SK-N-SH (cell line): ENCODE measurements at regions not wholly inside any gene's neighbourhood (a gene's known extent, or its start where the extent isn't known, plus 50 kb on each side); places are given as distances from the start of the nearest gene placed in this dataset.

ENCODE experiments used
- CTCF ChIA-PET: fragments of 300-600, 350-600 bp; formaldehyde crosslinking; extraction: SDS; loops from one replicate; lab custom pipeline; 2021; lab: Yijun Ruan, JAX
- POLR2A ChIA-PET: fragments of 350-600 bp; sonication (Branson Sonifier 250); formaldehyde crosslinking; extraction: SDS; loops from one replicate; lab custom pipeline; 2020; ENCODE audit warnings: antibody characterized with exemption, inconsistent platforms; lab: Yijun Ruan, JAX
- DNase-seq: peaks from one replicate; pipeline ENCODE4 v3.0.0; 2012
- H2AFZ ChIP-seq: fragments of 200-600 bp; sonication (generic); 2 replicates; pipeline ENCODE4 v1.8.1; 2016; ENCODE audit warnings: antibody characterized with exemption, mild to moderate bottlenecking, low read depth
- H3F3A ChIP-seq: fragments of 200-600 bp; sonication (generic); replicated peaks from 2 replicates; pipeline ENCODE3; 2016; ENCODE audit warnings: antibody characterized with exemption, mild to moderate bottlenecking; ENCODE audit not compliant: insufficient read depth
- H3K27ac ChIP-seq, 2 experiments: fragments of 200-500 bp in 1 of 2; fragments of 200-600 bp in 1 of 2; sonication (Bioruptor generic) in 1 of 2; sonication (generic), shearing (Covaris generic) in 1 of 2; 2 replicates each; pipeline versions ENCODE4 v1.5.1 to v1.6.1; 2014 to 2016; ENCODE audit warnings: low read depth in 2 of 2, inconsistent platforms in 1 of 2, low read length in 1 of 2, mild to moderate bottlenecking in 1 of 2, mixed read lengths in 1 of 2
- H3K27me3 ChIP-seq: fragments of 200-600 bp; sonication (generic), shearing (Covaris generic); 2 replicates; pipeline ENCODE4 v1.6.1; 2016; ENCODE audit warnings: mixed run types; ENCODE audit not compliant: insufficient read depth
- H3K36me3 ChIP-seq, 2 experiments: fragments of 200-500 bp in 1 of 2; fragments of 200-600 bp in 1 of 2; sonication (Bioruptor generic) in 1 of 2; sonication (generic) in 1 of 2; replicated peaks in 1 of 2; 2 replicates each; pipeline versions ENCODE3 to v1.5.1; 2014 to 2016; ENCODE audit warnings: low read length in 1 of 2, mild to moderate bottlenecking in 1 of 2; ENCODE audit not compliant: insufficient read depth in 2 of 2, control insufficient read depth in 1 of 2
- H3K4me1 ChIP-seq, 2 experiments: fragments of 200-500 bp in 1 of 2; fragments of 200-600 bp in 1 of 2; sonication (Bioruptor generic) in 1 of 2; sonication (generic), shearing (Covaris generic) in 1 of 2; 2 replicates each; pipeline versions ENCODE4 v1.5.1 to v1.6.1; 2014 to 2016; ENCODE audit warnings: low read depth in 1 of 2, low read length in 1 of 2, mixed run types in 1 of 2; ENCODE audit not compliant: insufficient read depth in 2 of 2, control insufficient read depth in 1 of 2
- H3K4me2 ChIP-seq: fragments of 200-600 bp; sonication (generic), shearing (Covaris generic); 2 replicates; pipeline ENCODE4 v1.6.1; 2017; ENCODE audit warnings: mixed run types
- H3K4me3 ChIP-seq, 2 experiments: fragments of 200-500 bp in 1 of 2; fragments of 200-600 bp in 1 of 2; sonication (Bioruptor generic) in 1 of 2; sonication (generic), shearing (Covaris generic) in 1 of 2; 2 replicates each; pipeline versions ENCODE4 v1.5.1 to v1.8.1; 2014 to 2016; ENCODE audit warnings: low read depth in 2 of 2, inconsistent platforms in 1 of 2, low read length in 1 of 2, mild to moderate bottlenecking in 1 of 2, mixed read lengths in 1 of 2, moderate library complexity in 1 of 2
- H3K79me2 ChIP-seq: fragments of 200-600 bp; sonication (generic); 2 replicates; pipeline ENCODE4 v1.8.1; 2017; ENCODE audit warnings: mild to moderate bottlenecking; ENCODE audit not compliant: insufficient read depth
- H3K9ac ChIP-seq: fragments of 200-600 bp; sonication (generic); 2 replicates; pipeline ENCODE4 v1.6.1; 2017; ENCODE audit warnings: mixed run types
- H3K9me2 ChIP-seq: fragments of 200-600 bp; sonication (generic); 2 replicates; pipeline ENCODE4 v1.6.1; 2017; ENCODE audit warnings: mixed run types
- H3K9me3 ChIP-seq: fragments of 200-600 bp; sonication (generic); 2 replicates; pipeline ENCODE4 v1.6.1; 2017; ENCODE audit warnings: mixed run types, mild to moderate bottlenecking, moderate library complexity
- H4K20me1 ChIP-seq: fragments of 200-600 bp; sonication (generic); 2 replicates; pipeline ENCODE4 v1.6.1; 2017; ENCODE audit warnings: mild to moderate bottlenecking, mixed run types; ENCODE audit not compliant: insufficient read depth
- CHD2 ChIP-seq: fragments of 150-350 bp; IDR thresholded peaks from 2 replicates; pipeline ENCODE4 v1.6.1; 2018; ENCODE audit warnings: low read length; ENCODE audit not compliant: partially characterized antibody
- ELF1 ChIP-seq: IDR thresholded peaks from 2 replicates; pipeline ENCODE4 v1.4.0; 2012
- EZH2phosphoT487 ChIP-seq: fragments of 200-600 bp; sonication (generic); IDR thresholded peaks from 2 replicates; pipeline ENCODE4 v1.6.1; 2017; ENCODE audit warnings: low read depth, mixed run types, mild to moderate bottlenecking, antibody characterized with exemption, moderate library complexity, borderline replicate concordance
- FOSL2 ChIP-seq: IDR thresholded peaks from 2 replicates; pipeline ENCODE4 v1.4.0; 2012; ENCODE audit warnings: low read depth, mild to moderate bottlenecking, moderate library complexity, borderline replicate concordance
- FOXJ3 ChIP-seq: sonication (generic); formaldehyde crosslinking; IDR thresholded peaks from 2 replicates; pipeline ENCODE4 v1.5.1; 2020; ENCODE audit warnings: mild to moderate bottlenecking, missing genetic modification reagents
- FOXM1 ChIP-seq: IDR thresholded peaks from 2 replicates; pipeline ENCODE4 v1.4.0; 2012; ENCODE audit warnings: low read depth, mild to moderate bottlenecking
- GABPA ChIP-seq: IDR thresholded peaks from 2 replicates; pipeline ENCODE4 v1.4.0; 2012; ENCODE audit warnings: low read depth, mild to moderate bottlenecking
- IRF3 ChIP-seq: fragments of 150-350 bp; IDR thresholded peaks from 2 replicates; pipeline ENCODE4 v1.6.1; 2016; ENCODE audit warnings: mild to moderate bottlenecking, low read depth, low read length
- JUND ChIP-seq: IDR thresholded peaks from 2 replicates; pipeline ENCODE4 v1.4.0; 2012
- MXI1 ChIP-seq: IDR thresholded peaks from 2 replicates; pipeline ENCODE4 v1.6.1; 2012; ENCODE audit warnings: mild to moderate bottlenecking, low read depth, low read length, improper control_type of control experiment
- NFIC ChIP-seq: IDR thresholded peaks from 2 replicates; pipeline ENCODE4 v1.4.0; 2012; ENCODE audit warnings: borderline replicate concordance
- PBX3 ChIP-seq: IDR thresholded peaks from 2 replicates; pipeline ENCODE4; 2012
- POLR2AphosphoS5 ChIP-seq: IDR thresholded peaks from 2 replicates; pipeline ENCODE4 v1.6.1; 2012; ENCODE audit warnings: low read depth, low read length
- RCOR1 ChIP-seq: fragments of 150-350 bp; IDR thresholded peaks from 2 replicates; pipeline ENCODE4 v1.6.1; 2017; ENCODE audit warnings: antibody characterized with exemption, low read length
- RFX5 ChIP-seq: IDR thresholded peaks from 2 replicates; pipeline ENCODE4 v1.6.1; 2012; ENCODE audit warnings: mild to moderate bottlenecking, improper control_type of control experiment, low read length
- RXRA ChIP-seq: IDR thresholded peaks from 2 replicates; pipeline ENCODE4 v1.4.0; 2012; ENCODE audit warnings: low read depth, mild to moderate bottlenecking, borderline replicate concordance
- SIN3A ChIP-seq: IDR thresholded peaks from 2 replicates; pipeline ENCODE4 v1.6.1; 2012; ENCODE audit warnings: low read depth, mild to moderate bottlenecking, low read length, moderate library complexity, borderline replicate concordance
- TCF12 ChIP-seq: IDR thresholded peaks from 2 replicates; pipeline ENCODE4 v1.4.0; 2012
- TEAD4 ChIP-seq: IDR thresholded peaks from 2 replicates; pipeline ENCODE4 v1.4.0; 2012; ENCODE audit warnings: mild to moderate bottlenecking, borderline replicate concordance; ENCODE audit not compliant: insufficient read depth
- YY1 ChIP-seq: IDR thresholded peaks from 2 replicates; pipeline ENCODE4 v1.4.0; 2012; ENCODE audit warnings: low read depth, mild to moderate bottlenecking
- ZBTB33 ChIP-seq: IDR thresholded peaks from 2 replicates; pipeline ENCODE4 v1.4.0; 2012; ENCODE audit warnings: low read depth, borderline replicate concordance
- WGBS: methylation state at CpG from one replicate; pipeline ENCODE4 v1.1.6; 2017; ENCODE audit warnings: low lambda C conversion rate; 5-methylcytosine and 5-hydroxymethylcytosine counted together

GRCh38 chr11:24153337-24153736 lies 343.5 kb upstream of the LUZP2 start:
- no peaks in the 10 kb centered on the region for H3K27me3 ChIP-seq
- H3K9me2 ChIP-seq = no peaks in the 10 kb centered on the region
- POLR2A ChIA-PET = no interaction called here
- DNase-seq = no peak
- no peak overlapping the region for H3K27ac ChIP-seq
- 89% methylated on average over 1 of the region's 1 CpG for WGBS
- no peak overlapping the region for H3K4me2 ChIP-seq
- no peaks in the 10 kb centered on the region for H4K20me1 ChIP-seq
- no peak overlapping the region for H3K4me3 ChIP-seq
- H3K9ac ChIP-seq = no peak overlapping the region
- CTCF ChIA-PET = no interaction called here
- H3K9me3 ChIP-seq = no peaks in the 10 kb centered on the region
- H3K36me3 ChIP-seq = no peaks in the 10 kb centered on the region
- no peak overlapping the region for H2AFZ ChIP-seq
- H3F3A ChIP-seq = no peaks in the 10 kb centered on the region
- TF ChIP-seq TEAD4 (no peak), JUND (no peak), ZBTB33 (no peak), IRF3 (no peak), FOSL2 (no peak), RXRA (no peak), YY1 (no peak)
- TF ChIP-seq, all 33 proteins: peak for 0
- H3K79me2 ChIP-seq = no peaks in the 10 kb centered on the region
- no peaks in the 10 kb centered on the region for H3K4me1 ChIP-seq

- H4K20me1 ChIP-seq = no peaks in the 10 kb centered on the region
Measured at GRCh38 chr11:24155792-24156191, 341.1 kb upstream of the LUZP2 start.

More at GRCh38 chr11:24155792-24156191, 341.1 kb upstream of the LUZP2 start:
- Histone ChIP-seq H3K4me1 (no peaks in the 10 kb centered on the region), H2AFZ (no peak overlapping the region), H3K9me3 (no peaks in the 10 kb centered on the region), H3K9me2 (no peaks in the 10 kb centered on the region), H3K79me2 (no peaks in the 10 kb centered on the region), H3K9ac (no peak overlapping the region), H3K27me3 (no peaks in the 10 kb centered on the region), H3K4me2 (no peak overlapping the region), H3K4me3 (no peak overlapping the region), H3K36me3 (no peaks in the 10 kb centered on the region), H3K27ac (no peak overlapping the region), H3F3A (no peaks in the 10 kb centered on the region)
- 62% methylated on average over 7 of the region's 7 CpGs for whole genome bisulfite sequencing
- POLR2A ChIA-PET = no interaction called here
- TF ChIP-seq PBX3 (no peak), FOXJ3 (CRISPR knock-in tag) (no peak), ELF1 (no peak), SIN3A (no peak), NFIC (no peak), CHD2 (no peak), FOXM1 (no peak), RFX5 (no peak), TEAD4 (no peak), MXI1 (no peak), RCOR1 (no peak), TCF12 (no peak), GABPA (no peak), POLR2AphosphoS5 (no peak), YY1 (no peak), EZH2phosphoT487 (no peak)
- no peak for DNase-seq
- CTCF ChIA-PET = no interaction called here
